Ishikawa (cell line): ENCODE measurements at regions not wholly inside any gene's neighbourhood (a gene's known extent, or its start where the extent isn't known, plus 50 kb on each side); places are given as distances from the start of the nearest gene placed in this dataset.

Experiments used
- CEBPB ChIP-seq: IDR thresholded peaks from 2 replicates; pipeline ENCODE4 v1.6.1; 2012
- CREB1 ChIP-seq: IDR thresholded peaks from 2 replicates; pipeline ENCODE4 v1.6.1; 2012; ENCODE audit warnings: low read depth
- EGR1 ChIP-seq: IDR thresholded peaks from 2 replicates; pipeline ENCODE4 v1.6.1; 2012
- EP300 ChIP-seq: IDR thresholded peaks from 2 replicates; pipeline ENCODE4 v1.6.1; 2012; ENCODE audit warnings: borderline replicate concordance
- FOXM1 ChIP-seq: IDR thresholded peaks from 2 replicates; pipeline ENCODE4 v1.6.1; 2012; ENCODE audit warnings: low read depth, borderline replicate concordance
- NFIC ChIP-seq: IDR thresholded peaks from 2 replicates; pipeline ENCODE4 v1.6.1; 2012
- RAD21 ChIP-seq: IDR thresholded peaks from 2 replicates; pipeline ENCODE4 v1.6.1; 2012; ENCODE audit warnings: low read depth
- TAF1 ChIP-seq: IDR thresholded peaks from 2 replicates; pipeline ENCODE4 v1.6.1; 2012; ENCODE audit warnings: low read depth, mild to moderate bottlenecking
- TCF12 ChIP-seq: IDR thresholded peaks from 2 replicates; pipeline ENCODE4 v1.6.1; 2012; ENCODE audit warnings: low read depth
- TEAD4 ChIP-seq: IDR thresholded peaks from 2 replicates; pipeline ENCODE4 v1.6.1; 2012
- YY1 ChIP-seq: IDR thresholded peaks from 2 replicates; pipeline ENCODE4 v1.6.1; 2012; ENCODE audit warnings: low read depth
- ZBTB7A ChIP-seq: IDR thresholded peaks from 2 replicates; pipeline ENCODE4 v1.6.1; 2012; ENCODE audit warnings: low read depth
- TF ChIP-seq, protein P1 (sequence below): IDR thresholded peaks from 2 replicates; pipeline ENCODE4 v1.6.1; 2012
- TF ChIP-seq, protein P2 (sequence below): IDR thresholded peaks from 2 replicates; pipeline ENCODE4 v1.6.1; 2012
- TF ChIP-seq, protein P3 (sequence below): IDR thresholded peaks from 2 replicates; pipeline ENCODE4 v1.6.1; 2012; ENCODE audit warnings: low read depth, mild to moderate bottlenecking

GRCh38 chr2:128558895-128559532 is 240.3 kb upstream of the HS6ST1 start:
- no peak for TF ChIP-seq EGR1
- TF ChIP-seq NFIC, result no peak
- TF ChIP-seq, protein P1, sequence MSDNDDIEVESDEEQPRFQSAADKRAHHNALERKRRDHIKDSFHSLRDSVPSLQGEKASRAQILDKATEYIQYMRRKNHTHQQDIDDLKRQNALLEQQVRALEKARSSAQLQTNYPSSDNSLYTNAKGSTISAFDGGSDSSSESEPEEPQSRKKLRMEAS, result no peak
- TF ChIP-seq CEBPB, result no peak
- TF ChIP-seq, protein P2, sequence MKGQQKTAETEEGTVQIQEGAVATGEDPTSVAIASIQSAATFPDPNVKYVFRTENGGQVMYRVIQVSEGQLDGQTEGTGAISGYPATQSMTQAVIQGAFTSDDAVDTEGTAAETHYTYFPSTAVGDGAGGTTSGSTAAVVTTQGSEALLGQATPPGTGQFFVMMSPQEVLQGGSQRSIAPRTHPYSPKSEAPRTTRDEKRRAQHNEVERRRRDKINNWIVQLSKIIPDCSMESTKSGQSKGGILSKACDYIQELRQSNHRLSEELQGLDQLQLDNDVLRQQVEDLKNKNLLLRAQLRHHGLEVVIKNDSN, result no peak
- no peak for TF ChIP-seq ZBTB7A
- no peak for TF ChIP-seq EP300
- TF ChIP-seq TCF12, result no peak
- TF ChIP-seq FOXM1, result no peak
- no peak for TF ChIP-seq TEAD4
- TF ChIP-seq, protein P3, sequence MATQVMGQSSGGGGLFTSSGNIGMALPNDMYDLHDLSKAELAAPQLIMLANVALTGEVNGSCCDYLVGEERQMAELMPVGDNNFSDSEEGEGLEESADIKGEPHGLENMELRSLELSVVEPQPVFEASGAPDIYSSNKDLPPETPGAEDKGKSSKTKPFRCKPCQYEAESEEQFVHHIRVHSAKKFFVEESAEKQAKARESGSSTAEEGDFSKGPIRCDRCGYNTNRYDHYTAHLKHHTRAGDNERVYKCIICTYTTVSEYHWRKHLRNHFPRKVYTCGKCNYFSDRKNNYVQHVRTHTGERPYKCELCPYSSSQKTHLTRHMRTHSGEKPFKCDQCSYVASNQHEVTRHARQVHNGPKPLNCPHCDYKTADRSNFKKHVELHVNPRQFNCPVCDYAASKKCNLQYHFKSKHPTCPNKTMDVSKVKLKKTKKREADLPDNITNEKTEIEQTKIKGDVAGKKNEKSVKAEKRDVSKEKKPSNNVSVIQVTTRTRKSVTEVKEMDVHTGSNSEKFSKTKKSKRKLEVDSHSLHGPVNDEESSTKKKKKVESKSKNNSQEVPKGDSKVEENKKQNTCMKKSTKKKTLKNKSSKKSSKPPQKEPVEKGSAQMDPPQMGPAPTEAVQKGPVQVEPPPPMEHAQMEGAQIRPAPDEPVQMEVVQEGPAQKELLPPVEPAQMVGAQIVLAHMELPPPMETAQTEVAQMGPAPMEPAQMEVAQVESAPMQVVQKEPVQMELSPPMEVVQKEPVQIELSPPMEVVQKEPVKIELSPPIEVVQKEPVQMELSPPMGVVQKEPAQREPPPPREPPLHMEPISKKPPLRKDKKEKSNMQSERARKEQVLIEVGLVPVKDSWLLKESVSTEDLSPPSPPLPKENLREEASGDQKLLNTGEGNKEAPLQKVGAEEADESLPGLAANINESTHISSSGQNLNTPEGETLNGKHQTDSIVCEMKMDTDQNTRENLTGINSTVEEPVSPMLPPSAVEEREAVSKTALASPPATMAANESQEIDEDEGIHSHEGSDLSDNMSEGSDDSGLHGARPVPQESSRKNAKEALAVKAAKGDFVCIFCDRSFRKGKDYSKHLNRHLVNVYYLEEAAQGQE, result no peak
- TF ChIP-seq TAF1, result no peak
- TF ChIP-seq RAD21, result no peak
- TF ChIP-seq CREB1, result no peak

GRCh38 chr2:128559533-128560515 is 241.2 kb upstream of the HS6ST1 start:
- TF ChIP-seq EGR1 (no peak), CEBPB (no peak), TEAD4 (no peak), FOXM1 (no peak), EP300 (no peak), TCF12 (no peak), CREB1 (no peak), YY1 (no peak), ZBTB7A (no peak), TAF1 (no peak), NFIC (no peak), RAD21 (no peak)
- TF ChIP-seq, protein P3, result no peak
- TF ChIP-seq, protein P2, result no peak
- TF ChIP-seq, protein P1, result no peak

GRCh38 chr2:128560718-128561117 is 242.1 kb upstream of the HS6ST1 start:
- TF ChIP-seq, protein P3, result no peak
- TF ChIP-seq ZBTB7A (no peak), CREB1 (no peak), RAD21 (no peak), TCF12 (no peak), CEBPB (no peak), EGR1 (no peak), FOXM1 (no peak), TAF1 (no peak), YY1 (no peak), TEAD4 (no peak), NFIC (no peak)
- TF ChIP-seq, protein P2, result no peak
- TF ChIP-seq, protein P1, result no peak
